ENCODE measurements at regions not wholly inside any gene's neighbourhood (a gene's known extent, or its start where the extent isn't known, plus 50 kb on each side); places are given as distances from the start of the nearest gene placed in this dataset.

DNA sequence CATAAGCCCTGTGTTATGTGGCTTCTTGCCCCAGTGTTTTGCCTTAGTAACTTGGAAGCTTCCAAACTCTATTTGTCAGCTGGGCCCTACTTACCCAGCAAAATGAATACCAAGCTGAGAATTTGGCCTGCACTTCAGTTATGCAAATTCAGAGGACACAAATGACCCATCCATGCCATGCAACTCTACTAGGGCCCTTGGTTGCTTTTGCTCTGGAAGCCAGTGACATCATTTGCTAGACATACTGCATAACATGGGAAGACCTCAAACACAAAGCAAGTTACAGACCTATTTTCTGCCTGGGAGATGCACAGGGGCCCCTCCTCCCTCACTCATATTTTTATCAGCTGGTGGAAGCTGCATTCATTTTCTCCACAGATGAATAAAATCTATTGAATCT is 90.2 kb upstream of the PPM1H start:
- Mint-ChIP-seq H3K27ac (ENCODE audit: unreplicated experiment) (no peak overlapping the region), H3K4me1 (ENCODE audit: low read depth, unreplicated experiment) (no peaks in the 10 kb centered on the region), H3K36me3 (ENCODE audit: unreplicated experiment) (no peaks in the 10 kb centered on the region), H3K9me3 (ENCODE audit: unreplicated experiment) (no peaks in the 10 kb centered on the region), H3K27me3 (ENCODE audit: unreplicated experiment) (no peaks in the 10 kb centered on the region), H3K4me3 (ENCODE audit: unreplicated experiment) (no peak overlapping the region)
- TF ChIP-seq, protein P1, sequence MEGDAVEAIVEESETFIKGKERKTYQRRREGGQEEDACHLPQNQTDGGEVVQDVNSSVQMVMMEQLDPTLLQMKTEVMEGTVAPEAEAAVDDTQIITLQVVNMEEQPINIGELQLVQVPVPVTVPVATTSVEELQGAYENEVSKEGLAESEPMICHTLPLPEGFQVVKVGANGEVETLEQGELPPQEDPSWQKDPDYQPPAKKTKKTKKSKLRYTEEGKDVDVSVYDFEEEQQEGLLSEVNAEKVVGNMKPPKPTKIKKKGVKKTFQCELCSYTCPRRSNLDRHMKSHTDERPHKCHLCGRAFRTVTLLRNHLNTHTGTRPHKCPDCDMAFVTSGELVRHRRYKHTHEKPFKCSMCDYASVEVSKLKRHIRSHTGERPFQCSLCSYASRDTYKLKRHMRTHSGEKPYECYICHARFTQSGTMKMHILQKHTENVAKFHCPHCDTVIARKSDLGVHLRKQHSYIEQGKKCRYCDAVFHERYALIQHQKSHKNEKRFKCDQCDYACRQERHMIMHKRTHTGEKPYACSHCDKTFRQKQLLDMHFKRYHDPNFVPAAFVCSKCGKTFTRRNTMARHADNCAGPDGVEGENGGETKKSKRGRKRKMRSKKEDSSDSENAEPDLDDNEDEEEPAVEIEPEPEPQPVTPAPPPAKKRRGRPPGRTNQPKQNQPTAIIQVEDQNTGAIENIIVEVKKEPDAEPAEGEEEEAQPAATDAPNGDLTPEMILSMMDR (IDR thresholded peaks at IDR 0.05; ENCODE audit: partially characterized antibody, unreplicated experiment): no peak
- DNase-seq: no peak

GRCh38 chr12:63023926-63024325 is 89.0 kb upstream of the PPM1H start:
- H3K9me3 Mint-ChIP-seq (ENCODE audit: unreplicated experiment): peaks cover 1% of the 10 kb centered on the region
- TF ChIP-seq, protein P1 (IDR thresholded peaks at IDR 0.05; ENCODE audit: partially characterized antibody, unreplicated experiment): no peak
- H3K27me3 Mint-ChIP-seq (ENCODE audit: unreplicated experiment): no peaks in the 10 kb centered on the region
- no peaks in the 10 kb centered on the region for H3K4me1 Mint-ChIP-seq (ENCODE audit: low read depth, unreplicated experiment)
- no peak overlapping the region for H3K27ac Mint-ChIP-seq (ENCODE audit: unreplicated experiment)
- H3K4me3 Mint-ChIP-seq (ENCODE audit: unreplicated experiment): no peak overlapping the region
- DNase-seq: no peak
- H3K36me3 Mint-ChIP-seq (ENCODE audit: unreplicated experiment): no peaks in the 10 kb centered on the region

DNA sequence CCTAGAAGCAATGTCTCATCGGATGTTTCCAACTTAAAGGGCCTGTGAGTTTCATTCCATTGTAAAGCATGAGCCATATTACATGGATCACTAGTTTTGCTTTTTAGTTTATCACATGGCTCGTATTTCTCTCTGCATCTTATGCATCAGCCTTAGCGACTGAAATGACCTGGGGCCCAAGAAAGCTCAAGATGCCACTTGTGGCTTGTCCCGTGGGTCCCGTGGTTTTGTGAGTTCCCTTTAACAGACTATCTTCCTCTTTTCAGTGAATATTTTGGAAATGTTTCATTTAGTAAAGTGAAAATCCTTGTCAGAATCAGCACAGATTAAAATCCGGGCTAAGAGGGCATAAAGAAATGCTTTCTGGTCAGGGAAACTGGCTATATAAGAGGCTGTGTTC is 86.2 kb upstream of the PPM1H start:
- H3K4me3 Mint-ChIP-seq (ENCODE audit: unreplicated experiment): no peak overlapping the region
- no peaks in the 10 kb centered on the region for H3K27me3 Mint-ChIP-seq (ENCODE audit: unreplicated experiment)
- H3K4me1 Mint-ChIP-seq (ENCODE audit: low read depth, unreplicated experiment): no peaks in the 10 kb centered on the region
- H3K27ac Mint-ChIP-seq (ENCODE audit: unreplicated experiment): no peak overlapping the region
- TF ChIP-seq, protein P1 (IDR thresholded peaks at IDR 0.05; ENCODE audit: partially characterized antibody, unreplicated experiment): no peak
- DNase-seq: no peak
- no peaks in the 10 kb centered on the region for H3K36me3 Mint-ChIP-seq (ENCODE audit: unreplicated experiment)
- peaks cover 1% of the 10 kb centered on the region for H3K9me3 Mint-ChIP-seq (ENCODE audit: unreplicated experiment)

DNA sequence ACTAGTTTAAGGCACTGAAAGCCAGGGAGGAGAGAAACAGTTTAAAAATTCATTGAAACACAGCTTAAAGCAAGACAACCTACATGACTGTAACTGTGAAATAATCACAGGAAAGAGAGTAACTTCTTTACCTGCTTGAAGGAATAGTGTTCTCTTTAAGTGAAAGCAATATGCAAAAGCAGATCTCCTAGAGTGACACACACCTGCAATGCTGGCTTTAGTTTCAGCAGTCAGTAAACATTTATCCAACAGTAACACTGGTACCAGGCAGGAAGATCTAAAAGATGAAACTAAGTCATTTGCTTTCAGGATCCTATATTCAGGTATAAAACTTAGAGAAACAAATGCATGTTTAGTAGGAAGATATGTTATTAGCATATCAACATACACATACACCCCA is 85.3 kb upstream of the PPM1H start:
- H3K4me3 Mint-ChIP-seq (ENCODE audit: unreplicated experiment): no peak overlapping the region
- DNase-seq: no peak
- H3K4me1 Mint-ChIP-seq (ENCODE audit: low read depth, unreplicated experiment): no peaks in the 10 kb centered on the region
- H3K9me3 Mint-ChIP-seq (ENCODE audit: unreplicated experiment): peaks cover 1% of the 10 kb centered on the region
- no peaks in the 10 kb centered on the region for H3K27me3 Mint-ChIP-seq (ENCODE audit: unreplicated experiment)
- no peaks in the 10 kb centered on the region for H3K36me3 Mint-ChIP-seq (ENCODE audit: unreplicated experiment)
- H3K27ac Mint-ChIP-seq (ENCODE audit: unreplicated experiment): no peak overlapping the region
- TF ChIP-seq, protein P1 (IDR thresholded peaks at IDR 0.05; ENCODE audit: partially characterized antibody, unreplicated experiment): no peak

GRCh38 chr12:63018273-63018672 is 83.3 kb upstream of the PPM1H start:
- TF ChIP-seq, protein P1 (IDR thresholded peaks at IDR 0.05; ENCODE audit: partially characterized antibody, unreplicated experiment): no peak
- H3K4me3 Mint-ChIP-seq (ENCODE audit: unreplicated experiment): no peak overlapping the region
- H3K4me1 Mint-ChIP-seq (ENCODE audit: low read depth, unreplicated experiment): no peaks in the 10 kb centered on the region
- peaks cover 1% of the 10 kb centered on the region for H3K9me3 Mint-ChIP-seq (ENCODE audit: unreplicated experiment)
- no peaks in the 10 kb centered on the region for H3K36me3 Mint-ChIP-seq (ENCODE audit: unreplicated experiment)
- H3K27ac Mint-ChIP-seq (ENCODE audit: unreplicated experiment): no peak overlapping the region
- no peak for DNase-seq
- H3K27me3 Mint-ChIP-seq (ENCODE audit: unreplicated experiment): no peaks in the 10 kb centered on the region

All from glutamatergic neuron (in vitro differentiated cells).